H9 (cell line): ENCODE measurements at regions not wholly inside any gene's neighbourhood (a gene's known extent, or its start where the extent isn't known, plus 50 kb on each side); places are given as distances from the start of the nearest gene placed in this dataset.

Experiments used
- DNase-seq: peaks from one replicate; pipeline ENCODE4 v3.0.0-alpha.2; 2017
- H2AFZ ChIP-seq: one replicate; pipeline ENCODE4 v1.6.1; 2013; ENCODE audit warnings: mild to moderate bottlenecking, low read length, control low read depth, moderate library complexity
- H2AK5ac ChIP-seq: 2 replicates; pipeline ENCODE4 v1.6.1; 2013; ENCODE audit warnings: low read length, control low read depth, mixed read lengths; ENCODE audit not compliant: insufficient read length
- H2BK120ac ChIP-seq: one replicate; pipeline ENCODE4 v1.6.1; 2013; ENCODE audit warnings: low read depth, mild to moderate bottlenecking, low read length, control low read depth, inconsistent platforms; ENCODE audit not compliant: poor library complexity, severe bottlenecking
- H2BK12ac ChIP-seq: 2 replicates; pipeline ENCODE4 v1.6.1; 2013; ENCODE audit warnings: low read length, control low read depth, mixed read lengths, low read depth; ENCODE audit not compliant: insufficient read length
- H2BK15ac ChIP-seq: 2 replicates; pipeline ENCODE4 v1.6.1; 2013; ENCODE audit warnings: low read depth, low read length, control low read depth
- H2BK20ac ChIP-seq: one replicate; pipeline ENCODE4 v1.6.1; 2013; ENCODE audit warnings: low read depth, mild to moderate bottlenecking, low read length, control low read depth, inconsistent platforms; ENCODE audit not compliant: poor library complexity, severe bottlenecking
- H2BK5ac ChIP-seq: 2 replicates; pipeline ENCODE4 v1.6.1; 2013; ENCODE audit warnings: low read length, control low read depth, mixed read lengths; ENCODE audit not compliant: insufficient read length
- H3K14ac ChIP-seq: 2 replicates; pipeline ENCODE4 v1.6.1; 2013; ENCODE audit warnings: low read length, control low read depth; ENCODE audit not compliant: insufficient read depth
- H3K18ac ChIP-seq: 2 replicates; pipeline ENCODE4 v1.6.1; 2013; ENCODE audit warnings: low read depth, mild to moderate bottlenecking, mixed read lengths, low read length, control low read depth; ENCODE audit not compliant: insufficient read length
- H3K23ac ChIP-seq: 2 replicates; pipeline ENCODE4 v1.6.1; 2013; ENCODE audit warnings: low read length, control low read depth, mixed read lengths, low read depth; ENCODE audit not compliant: insufficient read length
- H3K23me2 ChIP-seq: 2 replicates; pipeline ENCODE4 v1.6.1; 2013; ENCODE audit warnings: low read depth, mild to moderate bottlenecking, mixed read lengths, low read length, control low read depth; ENCODE audit not compliant: insufficient read length, poor library complexity, severe bottlenecking
- H3K27ac ChIP-seq: 2 replicates; pipeline ENCODE4 v1.5.1; 2013; ENCODE audit warnings: low read length, control low read depth, mixed read lengths, low read depth; ENCODE audit not compliant: insufficient read length
- H3K27me3 ChIP-seq: 2 replicates; pipeline ENCODE4 v1.6.1; 2013; ENCODE audit warnings: low read length, control low read depth, inconsistent platforms; ENCODE audit not compliant: insufficient read depth
- H3K4ac ChIP-seq: 2 replicates; pipeline ENCODE4 v1.6.1; 2013; ENCODE audit warnings: low read depth, mild to moderate bottlenecking, control low read depth, inconsistent platforms, low read length, moderate library complexity
- H3K4me1 ChIP-seq: 2 replicates; pipeline ENCODE4 v1.6.1; 2013; ENCODE audit warnings: low read length, control low read depth, inconsistent platforms; ENCODE audit not compliant: insufficient read depth
- H3K4me2 ChIP-seq: 2 replicates; pipeline ENCODE4 v1.6.1; 2013; ENCODE audit warnings: low read length, control low read depth, mixed read lengths; ENCODE audit not compliant: insufficient read length, insufficient read depth
- H3K56ac ChIP-seq: 2 replicates; pipeline ENCODE4 v1.6.1; 2013; ENCODE audit warnings: low read depth, mild to moderate bottlenecking, mixed read lengths, low read length, control low read depth; ENCODE audit not compliant: insufficient read length
- H3K79me1 ChIP-seq: 2 replicates; pipeline ENCODE4 v1.6.1; 2013; ENCODE audit warnings: low read depth, mild to moderate bottlenecking, moderate library complexity, low read length, control low read depth, inconsistent platforms; ENCODE audit not compliant: insufficient read depth, poor library complexity, severe bottlenecking
- H3K79me2 ChIP-seq: 2 replicates; pipeline ENCODE4 v1.6.1; 2013; ENCODE audit warnings: low read length, control low read depth, inconsistent platforms; ENCODE audit not compliant: insufficient read depth
- H3K9ac ChIP-seq: 2 replicates; pipeline ENCODE4 v1.6.1; 2013; ENCODE audit warnings: low read length, control low read depth, mixed read lengths; ENCODE audit not compliant: insufficient read length; ENCODE audit errors: extremely low read depth
- H3K9me3 ChIP-seq: one replicate; pipeline ENCODE4 v1.6.1; 2013; ENCODE audit warnings: low read depth, low read length, inconsistent platforms; ENCODE audit not compliant: control insufficient read depth
- H3T11ph ChIP-seq: one replicate; pipeline ENCODE4 v1.6.1; 2013; ENCODE audit warnings: mild to moderate bottlenecking, low read length, control low read depth, inconsistent platforms
- H4K20me1 ChIP-seq: one replicate; pipeline ENCODE4 v1.6.1; 2013; ENCODE audit not compliant: control insufficient read depth, insufficient read length, insufficient read depth
- H4K5ac ChIP-seq: 2 replicates; pipeline ENCODE4 v1.6.1; 2013; ENCODE audit warnings: low read depth, mild to moderate bottlenecking, mixed read lengths, low read length, control low read depth; ENCODE audit not compliant: insufficient read length
- H4K8ac ChIP-seq: replicated peaks from 2 replicates; pipeline ENCODE4 v1.6.1; 2013; ENCODE audit warnings: low read length, control low read depth, mixed read lengths, low read depth; ENCODE audit not compliant: insufficient read length
- H4K91ac ChIP-seq: 2 replicates; pipeline ENCODE4 v1.6.1; 2013; ENCODE audit warnings: low read depth, mild to moderate bottlenecking, moderate library complexity, mixed read lengths, low read length, control low read depth; ENCODE audit not compliant: insufficient read length
- H3K27ac Mint-ChIP-seq, 3 experiments: 2 replicates in 2 of 3; 3 replicates in 1 of 3; pipeline ENCODE4 v1.8.0; 2020 to 2021; ENCODE audit warnings: mixed read lengths in 3 of 3, mild to moderate bottlenecking in 1 of 3, moderate library complexity in 1 of 3
- H3K27me3 Mint-ChIP-seq: 2 replicates; pipeline ENCODE4 v1.8.0; 2021; ENCODE audit warnings: low read depth, mild to moderate bottlenecking, moderate library complexity, mixed read lengths
- H3K36me3 Mint-ChIP-seq, 3 experiments: 2 replicates in 2 of 3; 3 replicates in 1 of 3; pipeline ENCODE4 v1.8.0; 2020 to 2021; ENCODE audit warnings: low read depth in 3 of 3, mixed read lengths in 3 of 3; ENCODE audit not compliant: insufficient read depth in 1 of 3
- H3K4me1 Mint-ChIP-seq, 2 experiments: 2 replicates each; pipeline ENCODE4 v1.8.0; 2020; ENCODE audit warnings: mixed read lengths in 2 of 2
- H3K4me3 Mint-ChIP-seq, 2 experiments: 2 replicates in 1 of 2; 3 replicates in 1 of 2; pipeline ENCODE4 v1.8.0; 2020 to 2021; ENCODE audit warnings: mild to moderate bottlenecking in 2 of 2, mixed read lengths in 2 of 2, moderate library complexity in 1 of 2
- H3K9me3 Mint-ChIP-seq, 2 experiments: 2 replicates in 1 of 2; 3 replicates in 1 of 2; pipeline ENCODE4 v1.8.0; 2020; ENCODE audit warnings: mild to moderate bottlenecking in 2 of 2, mixed read lengths in 2 of 2, moderate library complexity in 1 of 2
- WGBS: extraction: QIAGEN DNeasy Blood & Tissue Kit; methylation state at CpG from one replicate; pipeline ENCODE4 v1.1.7; 2013; ENCODE audit warnings: missing lambda C conversion rate, low lambda C conversion rate, mixed read lengths; ENCODE audit not compliant: insufficient read length; ENCODE audit errors: extremely low coverage; 5-methylcytosine and 5-hydroxymethylcytosine counted together
- TF ChIP-seq, protein P1 (sequence below): fragments of 200-600 bp; sonication (generic); conservative IDR thresholded peaks from 3 replicates; pipeline ENCODE4 v1.8.0; 2021; ENCODE audit warnings: antibody characterized with exemption, mild to moderate bottlenecking

- Histone ChIP-seq H3K4me1 (no peaks in the 10 kb centered on the region), H4K8ac (no peak overlapping the region), H2BK120ac (no peak overlapping the region), H2AFZ (no peak overlapping the region), H3T11ph (no peak overlapping the region), H4K5ac (no peak overlapping the region), H3K79me1 (no peaks in the 10 kb centered on the region), H3K14ac (no peak overlapping the region), H2BK15ac (no peak overlapping the region), H3K18ac (no peak overlapping the region), H4K20me1 (no peaks in the 10 kb centered on the region), H4K91ac (no peak overlapping the region), H3K9ac (no peak overlapping the region), H3K27ac (no peak overlapping the region), H3K4ac (no peak overlapping the region), H2BK12ac (no peak overlapping the region), H3K9me3 (no peaks in the 10 kb centered on the region), H2BK5ac (no peak overlapping the region), H3K79me2 (no peaks in the 10 kb centered on the region), H2BK20ac (no peak overlapping the region), H3K27me3 (no peaks in the 10 kb centered on the region), H3K56ac (no peak overlapping the region), H2AK5ac (no peak overlapping the region), H3K23ac (no peak overlapping the region), H3K23me2 (no peaks in the 10 kb centered on the region), H3K4me2 (no peak overlapping the region)
- DNase-seq: no peak
- no peaks in the 10 kb centered on the region for H3K9me3 Mint-ChIP-seq
- no peaks in the 10 kb centered on the region for H3K27me3 Mint-ChIP-seq
- H3K27ac Mint-ChIP-seq: peak overlapping the region in 2 of 3 experiments; percentile 92 to 97; a peak in 5 of 7 replicates
- no peaks in the 10 kb centered on the region for H3K36me3 Mint-ChIP-seq
- WGBS: no CpG with 5 or more reads among the region's 6 CpGs
- peaks cover 10% of the 10 kb centered on the region in 2 experiments for H3K4me1 Mint-ChIP-seq
- H3K4me3 Mint-ChIP-seq: peak overlapping the region in 1 of 2 experiments; percentile 3; a peak in 1 of 5 replicates
- TF ChIP-seq, protein P1, sequence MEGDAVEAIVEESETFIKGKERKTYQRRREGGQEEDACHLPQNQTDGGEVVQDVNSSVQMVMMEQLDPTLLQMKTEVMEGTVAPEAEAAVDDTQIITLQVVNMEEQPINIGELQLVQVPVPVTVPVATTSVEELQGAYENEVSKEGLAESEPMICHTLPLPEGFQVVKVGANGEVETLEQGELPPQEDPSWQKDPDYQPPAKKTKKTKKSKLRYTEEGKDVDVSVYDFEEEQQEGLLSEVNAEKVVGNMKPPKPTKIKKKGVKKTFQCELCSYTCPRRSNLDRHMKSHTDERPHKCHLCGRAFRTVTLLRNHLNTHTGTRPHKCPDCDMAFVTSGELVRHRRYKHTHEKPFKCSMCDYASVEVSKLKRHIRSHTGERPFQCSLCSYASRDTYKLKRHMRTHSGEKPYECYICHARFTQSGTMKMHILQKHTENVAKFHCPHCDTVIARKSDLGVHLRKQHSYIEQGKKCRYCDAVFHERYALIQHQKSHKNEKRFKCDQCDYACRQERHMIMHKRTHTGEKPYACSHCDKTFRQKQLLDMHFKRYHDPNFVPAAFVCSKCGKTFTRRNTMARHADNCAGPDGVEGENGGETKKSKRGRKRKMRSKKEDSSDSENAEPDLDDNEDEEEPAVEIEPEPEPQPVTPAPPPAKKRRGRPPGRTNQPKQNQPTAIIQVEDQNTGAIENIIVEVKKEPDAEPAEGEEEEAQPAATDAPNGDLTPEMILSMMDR: no peak
Observed at GRCh38 chr6:66662721-66663507, 955.9 kb upstream of the EYS start.
